ENCODE measurements at regions not wholly inside any gene's neighbourhood (a gene's known extent, or its start where the extent isn't known, plus 50 kb on each side); places are given as distances from the start of the nearest gene placed in this dataset.

DNA sequence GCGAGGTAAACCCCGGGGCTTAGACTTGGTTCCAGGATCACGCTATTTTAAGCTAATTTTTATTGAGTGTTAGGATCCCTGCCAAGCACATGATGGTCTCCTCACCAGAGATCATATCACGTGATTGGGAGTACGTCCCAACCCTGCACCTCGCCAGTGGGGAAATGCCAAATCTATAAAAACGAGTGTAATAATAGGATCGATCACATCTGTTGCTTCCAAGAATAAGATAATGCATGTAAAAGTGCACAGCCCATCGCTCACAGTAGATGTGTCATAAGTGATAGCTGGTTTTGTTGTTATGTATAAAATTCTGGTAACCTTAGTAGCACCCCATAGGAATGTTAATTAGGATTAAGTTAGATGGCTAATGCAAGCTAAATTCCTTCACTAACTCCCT is 581.0 kb upstream of the TMEM132C start:
- TF ChIP-seq, protein P1, sequence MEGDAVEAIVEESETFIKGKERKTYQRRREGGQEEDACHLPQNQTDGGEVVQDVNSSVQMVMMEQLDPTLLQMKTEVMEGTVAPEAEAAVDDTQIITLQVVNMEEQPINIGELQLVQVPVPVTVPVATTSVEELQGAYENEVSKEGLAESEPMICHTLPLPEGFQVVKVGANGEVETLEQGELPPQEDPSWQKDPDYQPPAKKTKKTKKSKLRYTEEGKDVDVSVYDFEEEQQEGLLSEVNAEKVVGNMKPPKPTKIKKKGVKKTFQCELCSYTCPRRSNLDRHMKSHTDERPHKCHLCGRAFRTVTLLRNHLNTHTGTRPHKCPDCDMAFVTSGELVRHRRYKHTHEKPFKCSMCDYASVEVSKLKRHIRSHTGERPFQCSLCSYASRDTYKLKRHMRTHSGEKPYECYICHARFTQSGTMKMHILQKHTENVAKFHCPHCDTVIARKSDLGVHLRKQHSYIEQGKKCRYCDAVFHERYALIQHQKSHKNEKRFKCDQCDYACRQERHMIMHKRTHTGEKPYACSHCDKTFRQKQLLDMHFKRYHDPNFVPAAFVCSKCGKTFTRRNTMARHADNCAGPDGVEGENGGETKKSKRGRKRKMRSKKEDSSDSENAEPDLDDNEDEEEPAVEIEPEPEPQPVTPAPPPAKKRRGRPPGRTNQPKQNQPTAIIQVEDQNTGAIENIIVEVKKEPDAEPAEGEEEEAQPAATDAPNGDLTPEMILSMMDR (conservative IDR thresholded peaks at IDR 0.05; ENCODE audit: low read depth): no peak
- no peak for DNase-seq (ENCODE audit: low spot score)
- POLR2A ChIA-PET (ENCODE audit: low non-redundant PET): no interaction called here
- CTCF ChIA-PET: interaction anchor here (0.7 to 1.4 kb wide), 2 partner anchors 8 to 1075 kb away, joined by 3 to 4 read pairs; no protein-coding TSS in a partner anchor
- no peak overlapping the region for H3K27ac ChIP-seq

DNA sequence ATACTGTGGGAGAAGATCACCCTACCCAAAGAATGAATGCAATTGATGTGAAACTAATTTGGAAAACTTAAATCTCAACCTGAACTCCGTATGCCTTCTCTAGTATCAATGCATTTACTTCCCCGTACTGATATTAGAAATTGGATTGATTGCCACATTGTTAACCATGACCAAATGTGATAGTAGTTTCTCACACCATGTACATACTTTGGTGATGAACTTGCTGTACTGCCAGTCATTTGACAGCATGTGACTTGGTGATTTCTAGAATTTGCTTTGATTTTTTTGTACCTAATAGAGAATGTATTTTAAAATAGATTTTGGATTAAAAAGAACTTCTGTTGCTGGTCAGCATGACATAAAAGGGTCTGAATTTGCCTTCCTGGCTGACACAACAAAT is 579.8 kb upstream of the TMEM132C start:
- TF ChIP-seq, protein P1 (conservative IDR thresholded peaks at IDR 0.05; ENCODE audit: low read depth): no peak
- POLR2A ChIA-PET (ENCODE audit: low non-redundant PET): no interaction called here
- H3K27ac ChIP-seq: no peak overlapping the region
- no peak for DNase-seq (ENCODE audit: low spot score)
- CTCF ChIA-PET: interaction anchor here (1.4 kb wide), 1 partner anchor 10 kb away, joined by 4 read pairs; no protein-coding TSS in a partner anchor

DNA sequence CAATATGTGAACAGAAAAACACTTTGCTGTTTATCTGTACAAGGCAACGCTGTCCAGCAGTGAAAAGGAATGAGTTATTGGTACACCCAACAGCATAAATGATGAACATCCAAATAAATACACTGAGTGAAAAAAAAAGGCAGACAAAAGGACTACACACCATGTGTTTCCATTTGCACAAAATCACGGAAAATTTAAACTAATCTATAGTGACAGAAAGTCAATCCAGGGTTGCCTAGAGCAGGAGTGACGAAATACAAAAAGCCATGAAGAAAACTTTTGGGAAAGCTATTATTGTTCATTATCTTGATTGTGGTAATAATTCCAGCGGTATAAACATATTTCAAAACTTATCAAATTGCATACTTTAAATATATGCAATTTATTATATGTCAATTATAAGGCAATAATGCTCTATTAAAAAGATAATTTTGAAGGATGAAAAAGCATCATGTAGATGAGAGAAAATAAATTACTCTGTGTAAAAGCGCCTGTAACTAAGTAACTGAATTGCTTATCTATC is 578.0 kb upstream of the TMEM132C start:
- DNase-seq (ENCODE audit: low spot score): no peak
- no peak overlapping the region for H3K27ac ChIP-seq
- TF ChIP-seq, protein P1 (conservative IDR thresholded peaks at IDR 0.05; ENCODE audit: low read depth): no peak
- ChIA-PET POLR2A (ENCODE audit: low non-redundant PET) (no interaction called here), CTCF (interaction anchor here (0.7 kb wide), 1 partner anchor 810 kb away, joined by 4 read pairs; no protein-coding TSS in a partner anchor)

DNA sequence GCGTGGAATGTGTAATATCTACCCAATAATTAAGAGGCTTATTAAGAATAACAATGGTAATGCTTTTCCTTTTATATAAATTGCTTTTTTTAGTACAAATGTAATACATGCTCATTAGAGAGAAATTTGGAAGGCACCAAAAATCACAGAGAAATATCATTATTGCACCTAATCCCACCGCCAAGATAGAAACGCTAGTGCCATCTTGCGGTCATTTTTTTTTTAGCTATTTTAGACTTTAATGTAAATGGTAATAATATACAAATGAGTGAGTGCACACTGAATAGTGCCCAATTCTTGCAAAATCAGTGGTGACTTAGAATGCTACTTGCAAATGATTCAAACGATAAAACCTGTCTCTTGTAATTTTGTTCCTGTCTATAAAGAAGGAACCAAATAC is 576.8 kb upstream of the TMEM132C start:
- ChIA-PET POLR2A (ENCODE audit: low non-redundant PET) (no interaction called here), CTCF (no interaction called here)
- H3K27ac ChIP-seq: no peak overlapping the region
- no peak for DNase-seq (ENCODE audit: low spot score)
- TF ChIP-seq, protein P1 (conservative IDR thresholded peaks at IDR 0.05; ENCODE audit: low read depth): no peak

DNA sequence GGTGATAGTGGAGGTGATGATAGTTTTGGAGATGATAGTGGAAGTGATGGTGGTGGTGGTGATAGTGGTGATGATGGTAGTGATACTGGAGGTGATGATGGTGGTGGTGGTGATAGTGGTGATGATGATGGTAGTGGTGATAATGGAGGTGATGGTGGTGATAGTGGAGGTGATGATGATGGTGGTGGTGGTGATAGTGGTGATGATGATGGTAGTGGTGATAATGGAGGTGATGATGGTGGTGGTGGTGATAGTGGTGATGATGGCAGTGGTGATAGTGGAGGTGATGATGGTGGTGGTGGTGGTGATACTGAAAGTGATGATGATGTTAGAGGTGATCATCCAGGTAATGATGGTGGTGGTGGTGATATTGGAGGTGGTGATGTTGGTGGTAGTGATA is 570.0 kb upstream of the TMEM132C start:
- TF ChIP-seq, protein P1 (conservative IDR thresholded peaks at IDR 0.05; ENCODE audit: low read depth): no peak
- no peak for DNase-seq (ENCODE audit: low spot score)
- no peak overlapping the region for H3K27ac ChIP-seq
- POLR2A ChIA-PET (ENCODE audit: low non-redundant PET): no interaction called here
- CTCF ChIA-PET: no interaction called here

DNA sequence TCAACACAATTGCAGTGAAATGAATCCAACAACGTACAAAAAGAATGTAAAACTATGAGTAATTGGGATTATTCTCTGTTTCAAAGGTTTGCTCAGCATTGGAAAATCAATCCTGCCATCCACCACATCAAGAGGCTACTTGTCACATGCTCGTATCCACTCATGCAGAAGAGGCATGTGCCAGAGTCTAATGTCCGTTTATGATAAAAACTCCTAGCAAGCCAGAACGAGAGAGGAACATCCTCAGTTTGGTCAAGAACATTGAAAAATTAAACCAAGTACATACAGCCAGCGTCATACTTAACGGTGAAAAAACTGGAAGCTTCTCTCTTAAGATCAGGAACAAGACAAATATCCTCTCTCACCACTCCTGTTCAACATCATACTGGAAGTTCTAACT is 563.9 kb upstream of the TMEM132C start:
- TF ChIP-seq, protein P1 (conservative IDR thresholded peaks at IDR 0.05; ENCODE audit: low read depth): no peak
- DNase-seq (ENCODE audit: low spot score): no peak
- ChIA-PET CTCF (no interaction called here), POLR2A (ENCODE audit: low non-redundant PET) (no interaction called here)
- H3K27ac ChIP-seq: no peak overlapping the region

All from RWPE1 (cell line).